Adrenal gland (tissue), 5 donors: ENCODE measurements at regions not wholly inside any gene's neighbourhood (a gene's known extent, or its start where the extent isn't known, plus 50 kb on each side); places are given as distances from the start of the nearest gene placed in this dataset.
"Not testable (repeated sequence)": the region's sequence is repeated elsewhere in the genome, so short reads cannot be mapped to it uniquely, and the experiment has no call there.

Experiments used
- POLR2A ChIP-seq, 2 donors: fragments of 450-650 bp; IDR thresholded peaks; one replicate each; pipeline ENCODE4 v1.6.1; 2017; ENCODE audit warnings: antibody characterized with exemption in 2 of 2, mild to moderate bottlenecking in 2 of 2, moderate library complexity in 1 of 2
- TF ChIP-seq, protein P1 (sequence below), 6 experiments: fragments of 450-650 bp in 4 of 6; fragments of 200-600 bp in 2 of 6; sonication (generic) in 1 of 6; IDR thresholded peaks; 1 replicate in 5 of 6; 2 replicates in 1 of 6; pipeline versions ENCODE4 v1.5.1 to v1.8.0; 2016 to 2021; ENCODE audit warnings: antibody characterized with exemption in 6 of 6, mild to moderate bottlenecking in 2 of 6, moderate library complexity in 1 of 6
- donor health status: DM: no; HTN: no; CAD: no.

GRCh38 chr2:111415765-111416743, 295.3 kb downstream of the BCL2L11 start:
- TF ChIP-seq POLR2A (IDR thresholded peaks at IDR 0.05) = not testable (repeated sequence)
- TF ChIP-seq, protein P1, sequence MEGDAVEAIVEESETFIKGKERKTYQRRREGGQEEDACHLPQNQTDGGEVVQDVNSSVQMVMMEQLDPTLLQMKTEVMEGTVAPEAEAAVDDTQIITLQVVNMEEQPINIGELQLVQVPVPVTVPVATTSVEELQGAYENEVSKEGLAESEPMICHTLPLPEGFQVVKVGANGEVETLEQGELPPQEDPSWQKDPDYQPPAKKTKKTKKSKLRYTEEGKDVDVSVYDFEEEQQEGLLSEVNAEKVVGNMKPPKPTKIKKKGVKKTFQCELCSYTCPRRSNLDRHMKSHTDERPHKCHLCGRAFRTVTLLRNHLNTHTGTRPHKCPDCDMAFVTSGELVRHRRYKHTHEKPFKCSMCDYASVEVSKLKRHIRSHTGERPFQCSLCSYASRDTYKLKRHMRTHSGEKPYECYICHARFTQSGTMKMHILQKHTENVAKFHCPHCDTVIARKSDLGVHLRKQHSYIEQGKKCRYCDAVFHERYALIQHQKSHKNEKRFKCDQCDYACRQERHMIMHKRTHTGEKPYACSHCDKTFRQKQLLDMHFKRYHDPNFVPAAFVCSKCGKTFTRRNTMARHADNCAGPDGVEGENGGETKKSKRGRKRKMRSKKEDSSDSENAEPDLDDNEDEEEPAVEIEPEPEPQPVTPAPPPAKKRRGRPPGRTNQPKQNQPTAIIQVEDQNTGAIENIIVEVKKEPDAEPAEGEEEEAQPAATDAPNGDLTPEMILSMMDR (IDR thresholded peaks at IDR 0.05) = not testable (repeated sequence)
